Liver (tissue), 8 donors: ENCODE measurements at regions not wholly inside any gene's neighbourhood (a gene's known extent, or its start where the extent isn't known, plus 50 kb on each side); places are given as distances from the start of the nearest gene placed in this dataset.

Experiments used
- DNase-seq: peaks from one replicate; pipeline ENCODE4 v3.0.0-alpha.2; 2017; ENCODE audit warnings: low spot score
- H3K27ac ChIP-seq, 2 donors: one replicate each; pipeline ENCODE4 v1.7.0; 2013; ENCODE audit warnings: inconsistent platforms in 2 of 2, low read length in 2 of 2, control low read depth in 1 of 2, low read depth in 1 of 2, mild to moderate bottlenecking in 1 of 2
- H3K27me3 ChIP-seq, 4 donors: one replicate each; pipeline versions ENCODE4 v1.6.1 to v1.7.0; 2013; ENCODE audit warnings: low read length in 3 of 4, inconsistent platforms in 1 of 4, mild to moderate bottlenecking in 1 of 4, moderate library complexity in 1 of 4; ENCODE audit not compliant: control insufficient read depth in 4 of 4, insufficient read depth in 4 of 4
- H3K36me3 ChIP-seq, 4 donors: one replicate each; pipeline versions ENCODE4 v1.6.1 to v1.7.0; 2013; ENCODE audit warnings: low read length in 3 of 4, mild to moderate bottlenecking in 3 of 4, low read depth in 1 of 4, moderate library complexity in 1 of 4; ENCODE audit not compliant: control insufficient read depth in 4 of 4, insufficient read depth in 3 of 4
- H3K4me1 ChIP-seq, 4 donors: one replicate each; pipeline versions ENCODE4 v1.6.1 to v1.7.0; 2013; ENCODE audit warnings: low read length in 3 of 4, mild to moderate bottlenecking in 3 of 4, moderate library complexity in 1 of 4; ENCODE audit not compliant: control insufficient read depth in 4 of 4, insufficient read depth in 4 of 4
- H3K4me3 ChIP-seq, 3 donors: one replicate each; pipeline versions ENCODE4 v1.6.1 to v1.7.0; 2013; ENCODE audit warnings: low read length in 3 of 3, control low read depth in 1 of 3, low read depth in 1 of 3, mild to moderate bottlenecking in 1 of 3
- H3K9ac ChIP-seq, 2 donors: one replicate each; pipeline ENCODE4 v1.7.0; 2013; ENCODE audit warnings: low read length in 2 of 2, mild to moderate bottlenecking in 2 of 2, moderate library complexity in 2 of 2, control low read depth in 1 of 2, low read depth in 1 of 2
- H3K9me3 ChIP-seq, 4 donors: one replicate each; pipeline versions ENCODE4 v1.6.1 to v1.7.0; 2013; ENCODE audit warnings: low read length in 3 of 4; ENCODE audit not compliant: control insufficient read depth in 4 of 4
- ATF3 ChIP-seq: IDR thresholded peaks from 2 replicates; pipeline ENCODE4 v1.6.1; 2016; ENCODE audit warnings: antibody characterized with exemption
- CTCF ChIP-seq: fragments of 150-350 bp; IDR thresholded peaks from 2 replicates; pipeline ENCODE4 v1.5.1; 2017; ENCODE audit warnings: improper control_type of control experiment, low read depth, low read length; ENCODE audit not compliant: missing input control
- EGR1 ChIP-seq, 2 donors: IDR thresholded peaks; 2 replicates each; pipeline ENCODE4 v1.6.1; 2016 to 2018; ENCODE audit warnings: antibody characterized with exemption in 2 of 2, low read depth in 2 of 2
- FOXA1 ChIP-seq: IDR thresholded peaks from 2 replicates; pipeline ENCODE4 v1.6.1; 2016; ENCODE audit warnings: antibody characterized with exemption
- FOXA2 ChIP-seq: IDR thresholded peaks from 2 replicates; pipeline ENCODE4 v1.6.1; 2016; ENCODE audit warnings: antibody characterized with exemption
- GABPA ChIP-seq, 2 donors: IDR thresholded peaks in 1 of 2; conservative IDR thresholded peaks in 1 of 2; 2 replicates each; pipeline ENCODE4 v1.6.1; 2016; ENCODE audit warnings: antibody characterized with exemption in 2 of 2, mild to moderate bottlenecking in 1 of 2, moderate library complexity in 1 of 2
- HNF4A ChIP-seq, 2 donors: conservative IDR thresholded peaks; 2 replicates each; pipeline ENCODE4 v1.6.1; 2016; ENCODE audit warnings: antibody characterized with exemption in 2 of 2, mild to moderate bottlenecking in 2 of 2
- HNF4G ChIP-seq: IDR thresholded peaks from 2 replicates; pipeline ENCODE4 v1.6.1; 2016; ENCODE audit warnings: antibody characterized with exemption
- JUND ChIP-seq, 2 donors: IDR thresholded peaks; 2 replicates each; pipeline ENCODE4 v1.6.1; 2016; ENCODE audit warnings: antibody characterized with exemption in 2 of 2
- RAD21 ChIP-seq, 2 donors: IDR thresholded peaks; 2 replicates each; pipeline ENCODE4 v1.6.1; 2016; ENCODE audit warnings: antibody characterized with exemption in 2 of 2, mild to moderate bottlenecking in 2 of 2
- REST ChIP-seq: IDR thresholded peaks from 2 replicates; pipeline ENCODE4 v1.6.1; 2016; ENCODE audit warnings: antibody characterized with exemption, mild to moderate bottlenecking
- RXRA ChIP-seq, 2 donors: IDR thresholded peaks; 2 replicates each; pipeline ENCODE4 v1.6.1; 2017 to 2018; ENCODE audit warnings: antibody characterized with exemption in 2 of 2, mild to moderate bottlenecking in 1 of 2
- SP1 ChIP-seq: IDR thresholded peaks from 2 replicates; pipeline ENCODE4 v1.6.1; 2018; ENCODE audit warnings: antibody characterized with exemption, mild to moderate bottlenecking
- TAF1 ChIP-seq: conservative IDR thresholded peaks from 2 replicates; pipeline ENCODE4 v1.6.1; 2016; ENCODE audit warnings: antibody characterized with exemption, mild to moderate bottlenecking
- WGBS: extraction: QIAGEN DNeasy Blood & Tissue Kit; methylation state at CpG from one replicate; pipeline ENCODE4 v1.1.7; 2013; 5-methylcytosine and 5-hydroxymethylcytosine counted together
- donor health status: healthy.
- donor health status: healthy.
- donor health status: healthy.
- donor health status: healthy.
- donor health status: healthy.

GRCh38 chr12:59219148-59219547 lies 298.8 kb upstream of the LRIG3 start:
- Histone ChIP-seq H3K36me3 (no peaks in the 10 kb centered on the region), H3K9ac (no peak overlapping the region), H3K27me3 (no peaks in the 10 kb centered on the region), H3K27ac (no peak overlapping the region), H3K4me1 (no peaks in the 10 kb centered on the region), H3K9me3 (no peaks in the 10 kb centered on the region), H3K4me3 (no peak overlapping the region)
- DNase-seq = no peak
- WGBS = 71% methylated on average over 1 of the region's 1 CpG
- TF ChIP-seq HNF4G = no peak
- TF ChIP-seq EGR1 (IDR thresholded peaks at IDR 0.05; ENCODE audit: low read depth in 2 of 2) = no peak
- TF ChIP-seq CTCF = no peak
- no peak for TF ChIP-seq GABPA (IDR thresholded peaks at IDR 0.05 in 1 of 2, conservative IDR thresholded peaks at IDR 0.05 in 1 of 2)
- TF ChIP-seq TAF1 = no peak
- TF ChIP-seq RAD21 (IDR thresholded peaks at IDR 0.05) = no peak
- TF ChIP-seq FOXA2 = no peak
- TF ChIP-seq HNF4A (conservative IDR thresholded peaks at IDR 0.05) = no peak
- TF ChIP-seq REST = no peak
- no peak for TF ChIP-seq FOXA1
- no peak for TF ChIP-seq RXRA (IDR thresholded peaks at IDR 0.05)
- no peak for TF ChIP-seq JUND (IDR thresholded peaks at IDR 0.05)
- TF ChIP-seq SP1 = no peak

GRCh38 chr12:59196989-59197388 lies 276.7 kb upstream of the LRIG3 start:
- Histone ChIP-seq H3K9me3 (no peaks in the 10 kb centered on the region), H3K27ac (no peak overlapping the region), H3K27me3 (peaks cover 0 to 2% (median 0%) of the 10 kb centered on the region in 4 donors), H3K9ac (no peak overlapping the region), H3K4me1 (no peaks in the 10 kb centered on the region), H3K36me3 (no peaks in the 10 kb centered on the region), H3K4me3 (no peak overlapping the region)
- DNase-seq = no peak
- 94% methylated on average over 1 of the region's 1 CpG for WGBS
- TF ChIP-seq ATF3 (no peak), EGR1 (IDR thresholded peaks at IDR 0.05; ENCODE audit: low read depth in 2 of 2) (no peak), CTCF (no peak)
